ENCODE measurements at regions not wholly inside any gene's neighbourhood (a gene's known extent, or its start where the extent isn't known, plus 50 kb on each side); places are given as distances from the start of the nearest gene placed in this dataset.

- no peak overlapping the region for H3K27ac Mint-ChIP-seq
- H3K4me1 Mint-ChIP-seq = no peaks in the 10 kb centered on the region
- ChIA-PET CTCF (no interaction called here), POLR2A (no interaction called here)
- peaks cover 3% of the 10 kb centered on the region for H3K9me3 Mint-ChIP-seq
- H3K27me3 Mint-ChIP-seq = no peaks in the 10 kb centered on the region
- no peak overlapping the region for H3K4me3 Mint-ChIP-seq
- no peak for DNase-seq
- H3K36me3 Mint-ChIP-seq (ENCODE audit: low read depth) = no peaks in the 10 kb centered on the region
Measured at GRCh38 chr11:92533657-92534335, 309.2 kb downstream of the FAT3 start.

DNA sequence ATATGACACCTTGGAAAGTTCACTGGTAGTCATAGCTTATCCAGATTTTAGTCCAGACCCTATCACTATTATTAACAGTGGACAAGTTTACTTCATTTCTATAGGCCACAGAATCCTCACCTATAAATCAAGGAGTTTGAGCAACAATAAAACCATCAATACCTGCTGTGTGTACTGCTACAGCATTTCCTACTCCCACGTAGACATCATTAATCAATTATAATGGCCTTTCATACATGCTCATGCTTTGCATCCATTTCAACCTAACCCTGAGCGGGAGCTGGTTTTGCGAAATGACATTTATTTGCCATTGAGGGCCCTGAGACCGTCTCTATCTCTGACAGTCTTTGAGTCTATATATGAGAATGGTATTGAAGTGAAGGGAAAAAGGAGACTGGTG lies 312.3 kb downstream of the FAT3 start:
- Mint-ChIP-seq H3K36me3 (ENCODE audit: low read depth) (no peaks in the 10 kb centered on the region), H3K27ac (no peak overlapping the region), H3K9me3 (peaks cover 3% of the 10 kb centered on the region), H3K4me3 (no peak overlapping the region), H3K27me3 (no peaks in the 10 kb centered on the region), H3K4me1 (no peaks in the 10 kb centered on the region)
- ChIA-PET CTCF (no interaction called here), POLR2A (no interaction called here)
- no peak for DNase-seq

DNA sequence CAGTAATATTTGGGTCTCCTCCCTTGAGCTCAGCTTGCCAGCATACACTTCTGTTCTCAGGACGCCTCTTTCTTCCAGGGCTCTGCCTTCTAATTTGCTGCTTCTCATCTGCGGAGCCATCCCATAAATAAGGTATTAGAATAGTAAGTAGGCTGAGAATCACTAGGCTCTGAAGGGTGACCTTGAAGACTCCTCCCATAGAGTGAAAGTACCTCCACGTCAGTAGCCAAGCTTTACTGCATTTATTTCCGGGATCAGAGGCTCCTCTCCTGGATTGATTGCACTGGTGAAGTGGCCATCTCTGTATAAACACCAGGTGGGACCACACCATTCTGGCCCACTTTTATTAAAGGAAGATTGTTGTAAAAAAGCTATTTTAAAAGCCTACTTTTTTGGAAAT lies 315.5 kb downstream of the FAT3 start:
- H3K4me1 Mint-ChIP-seq = no peaks in the 10 kb centered on the region
- CTCF ChIA-PET = no interaction called here
- POLR2A ChIA-PET = no interaction called here
- H3K36me3 Mint-ChIP-seq (ENCODE audit: low read depth) = no peaks in the 10 kb centered on the region
- no peak overlapping the region for H3K27ac Mint-ChIP-seq
- no peak overlapping the region for H3K4me3 Mint-ChIP-seq
- no peak for DNase-seq
- H3K27me3 Mint-ChIP-seq = no peaks in the 10 kb centered on the region
- no peaks in the 10 kb centered on the region for H3K9me3 Mint-ChIP-seq

DNA sequence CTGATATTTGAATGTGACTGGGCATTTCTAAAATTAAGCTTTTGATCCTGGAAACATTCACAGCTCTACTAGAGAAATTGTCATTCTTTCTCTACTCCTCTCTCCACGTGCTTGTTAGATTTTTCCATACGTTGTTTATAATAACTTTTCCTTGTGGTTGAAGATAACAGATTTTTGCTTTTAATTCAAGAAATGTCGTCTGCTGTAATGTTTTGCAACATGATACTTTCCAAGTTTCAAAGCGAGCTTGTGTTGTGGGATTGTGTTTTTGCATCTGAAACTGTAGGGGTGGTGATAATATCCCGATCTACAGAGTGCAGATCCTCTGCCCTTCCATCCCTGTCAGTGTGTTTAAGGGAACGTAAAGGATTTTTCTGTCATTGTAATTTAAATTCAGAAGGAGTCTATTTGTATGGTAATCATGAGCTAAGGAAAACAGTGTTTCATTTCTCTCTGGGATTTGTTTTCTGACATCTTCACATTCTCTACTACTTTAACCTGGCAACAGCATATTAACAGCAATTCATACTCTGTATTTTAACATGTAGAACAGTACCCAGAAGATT lies 321.4 kb downstream of the FAT3 start:
- H3K27me3 Mint-ChIP-seq = no peaks in the 10 kb centered on the region
- CTCF ChIA-PET = no interaction called here
- DNase-seq = no peak
- no peak overlapping the region for H3K4me3 Mint-ChIP-seq
- no peaks in the 10 kb centered on the region for H3K36me3 Mint-ChIP-seq (ENCODE audit: low read depth)
- POLR2A ChIA-PET = no interaction called here
- H3K27ac Mint-ChIP-seq = no peak overlapping the region
- no peaks in the 10 kb centered on the region for H3K4me1 Mint-ChIP-seq
- no peaks in the 10 kb centered on the region for H3K9me3 Mint-ChIP-seq

- Mint-ChIP-seq H3K4me3 (no peak overlapping the region), H3K27me3 (no peaks in the 10 kb centered on the region), H3K36me3 (ENCODE audit: low read depth) (no peaks in the 10 kb centered on the region), H3K9me3 (no peaks in the 10 kb centered on the region), H3K27ac (no peak overlapping the region), H3K4me1 (no peaks in the 10 kb centered on the region)
- no peak for DNase-seq
- CTCF ChIA-PET = no interaction called here
- POLR2A ChIA-PET = no interaction called here
Measured at GRCh38 chr11:92546603-92547002, 322.0 kb downstream of the FAT3 start.

DNA sequence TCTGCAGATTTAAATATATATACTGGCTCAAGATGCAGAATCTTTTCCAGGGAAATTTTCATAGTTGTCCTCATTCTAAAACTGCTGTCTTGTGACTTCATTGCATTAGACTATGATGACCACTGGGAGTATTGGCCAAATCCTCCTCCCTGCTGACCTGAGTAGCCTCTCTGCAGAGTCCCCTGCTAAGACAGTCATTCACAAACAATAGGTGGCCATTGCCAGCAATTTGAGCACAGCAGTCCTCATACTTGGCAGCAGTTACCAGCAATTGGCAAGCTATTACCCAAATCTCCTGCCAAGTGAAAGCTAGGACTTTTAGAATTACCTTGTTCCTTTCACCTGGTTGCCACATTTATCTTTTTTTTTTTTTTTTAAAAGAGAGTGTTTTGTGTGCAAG lies 325.8 kb downstream of the FAT3 start:
- no peaks in the 10 kb centered on the region for H3K27me3 Mint-ChIP-seq
- CTCF ChIA-PET = no interaction called here

GRCh38 chr11:92550871-92551270 lies 326.3 kb downstream of the FAT3 start:
- DNase-seq = no peak
- H3K27ac Mint-ChIP-seq = no peak overlapping the region
- no peaks in the 10 kb centered on the region for H3K4me1 Mint-ChIP-seq
- ChIA-PET POLR2A (no interaction called here), CTCF (no interaction called here)
- no peaks in the 10 kb centered on the region for H3K27me3 Mint-ChIP-seq
- H3K36me3 Mint-ChIP-seq (ENCODE audit: low read depth) = no peaks in the 10 kb centered on the region
- no peak overlapping the region for H3K4me3 Mint-ChIP-seq
- H3K9me3 Mint-ChIP-seq = no peaks in the 10 kb centered on the region

More for the DNA sequence above, 325.8 kb downstream of the FAT3 start:
- H3K9me3 Mint-ChIP-seq = no peaks in the 10 kb centered on the region
- H3K4me3 Mint-ChIP-seq = no peak overlapping the region
- POLR2A ChIA-PET = no interaction called here
- H3K36me3 Mint-ChIP-seq (ENCODE audit: low read depth) = no peaks in the 10 kb centered on the region
- DNase-seq = no peak
- no peak overlapping the region for H3K27ac Mint-ChIP-seq
- H3K4me1 Mint-ChIP-seq = no peaks in the 10 kb centered on the region

DNA sequence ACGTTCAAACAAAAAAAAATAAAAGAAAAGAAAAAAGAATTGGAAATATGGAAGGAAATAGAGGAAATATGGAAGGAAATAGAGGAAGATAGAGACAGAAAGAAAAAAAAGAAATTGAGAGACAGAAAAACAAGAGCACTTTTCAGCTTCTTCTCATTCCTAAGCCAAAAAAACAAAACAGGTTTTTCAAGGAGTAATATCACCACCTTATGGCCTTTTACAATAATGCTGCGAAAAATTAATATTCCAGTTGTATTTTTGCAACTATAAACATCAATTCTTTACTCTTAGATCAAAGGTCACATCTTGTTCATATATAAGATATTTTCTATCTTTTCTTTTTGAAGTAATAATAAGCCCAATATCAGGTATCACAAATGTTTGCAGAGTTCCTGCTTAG lies 328.3 kb downstream of the FAT3 start:
- H3K27me3 Mint-ChIP-seq = no peaks in the 10 kb centered on the region
- no peaks in the 10 kb centered on the region for H3K4me1 Mint-ChIP-seq
- POLR2A ChIA-PET = no interaction called here
- CTCF ChIA-PET = no interaction called here
- no peaks in the 10 kb centered on the region for H3K9me3 Mint-ChIP-seq
- no peaks in the 10 kb centered on the region for H3K36me3 Mint-ChIP-seq (ENCODE audit: low read depth)
- H3K4me3 Mint-ChIP-seq = no peak overlapping the region
- H3K27ac Mint-ChIP-seq = no peak overlapping the region
- no peak for DNase-seq

- CTCF ChIA-PET = no interaction called here
- no peaks in the 10 kb centered on the region for H3K4me1 Mint-ChIP-seq
Measured at GRCh38 chr11:92554688-92555087, 330.1 kb downstream of the FAT3 start.

DNA sequence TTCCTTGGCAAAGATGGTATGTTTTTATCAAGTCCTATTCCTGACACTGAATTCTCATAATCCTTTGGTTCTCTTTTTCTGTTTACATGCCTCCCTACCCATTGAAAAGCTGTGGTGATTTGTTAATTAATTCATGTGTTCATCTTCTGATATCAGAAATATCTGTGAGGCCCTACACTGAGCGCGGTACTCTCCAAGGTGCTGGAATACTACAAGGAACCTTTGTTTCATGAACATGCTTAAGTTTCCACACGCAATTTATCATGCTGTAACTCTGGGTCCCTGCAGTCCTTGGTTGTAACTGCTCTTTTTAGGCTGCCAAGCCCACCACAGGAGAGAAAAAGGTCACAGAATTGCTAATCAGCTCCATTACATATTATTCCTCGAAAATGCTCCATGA lies 331.8 kb downstream of the FAT3 start:
- ChIA-PET POLR2A (no interaction called here), CTCF (no interaction called here)
- H3K27me3 Mint-ChIP-seq = no peaks in the 10 kb centered on the region
- H3K36me3 Mint-ChIP-seq (ENCODE audit: low read depth) = no peaks in the 10 kb centered on the region
- no peaks in the 10 kb centered on the region for H3K9me3 Mint-ChIP-seq
- DNase-seq = no peak
- H3K27ac Mint-ChIP-seq = no peak overlapping the region
- H3K4me3 Mint-ChIP-seq = no peak overlapping the region
- H3K4me1 Mint-ChIP-seq = no peaks in the 10 kb centered on the region

More at GRCh38 chr11:92554688-92555087, 330.1 kb downstream of the FAT3 start:
- Mint-ChIP-seq H3K36me3 (ENCODE audit: low read depth) (no peaks in the 10 kb centered on the region), H3K27me3 (no peaks in the 10 kb centered on the region), H3K9me3 (no peaks in the 10 kb centered on the region), H3K27ac (no peak overlapping the region), H3K4me3 (no peak overlapping the region)
- POLR2A ChIA-PET = no interaction called here
- no peak for DNase-seq

DNA sequence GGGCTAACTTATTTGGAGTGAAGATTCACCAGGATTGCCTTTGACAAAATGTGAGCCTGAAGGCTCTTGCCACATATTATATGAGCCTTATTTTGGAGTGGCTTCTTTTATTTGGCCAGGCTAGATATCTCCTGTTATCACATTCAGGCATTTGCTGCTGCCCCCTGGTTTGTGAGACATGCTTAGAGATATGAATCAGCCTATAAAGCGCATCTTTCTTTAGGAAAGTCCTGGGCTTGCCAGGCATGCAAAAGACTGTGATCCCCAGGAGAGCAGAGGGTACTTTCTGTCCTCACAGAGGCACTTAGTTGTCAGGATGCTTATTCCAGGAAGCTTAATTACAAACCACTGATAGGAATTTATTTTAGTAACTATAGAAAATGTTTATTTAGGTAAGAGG lies 333.3 kb downstream of the FAT3 start:
- POLR2A ChIA-PET = no interaction called here
- Mint-ChIP-seq H3K9me3 (no peaks in the 10 kb centered on the region), H3K27me3 (no peaks in the 10 kb centered on the region), H3K4me1 (no peaks in the 10 kb centered on the region), H3K27ac (no peak overlapping the region), H3K36me3 (ENCODE audit: low read depth) (no peaks in the 10 kb centered on the region), H3K4me3 (no peak overlapping the region)
- DNase-seq = no peak
- CTCF ChIA-PET = interaction anchor here (0.7 kb wide), 1 partner anchor 1363 kb away, joined by 3 read pairs; no protein-coding TSS in a partner anchor

- ChIA-PET POLR2A (no interaction called here), CTCF (interaction anchor here (0.7 kb wide), 1 partner anchor 1363 kb away, joined by 3 read pairs; no protein-coding TSS in a partner anchor)
- H3K27me3 Mint-ChIP-seq = no peaks in the 10 kb centered on the region
Measured at GRCh38 chr11:92558323-92558722, 333.7 kb downstream of the FAT3 start.

DNA sequence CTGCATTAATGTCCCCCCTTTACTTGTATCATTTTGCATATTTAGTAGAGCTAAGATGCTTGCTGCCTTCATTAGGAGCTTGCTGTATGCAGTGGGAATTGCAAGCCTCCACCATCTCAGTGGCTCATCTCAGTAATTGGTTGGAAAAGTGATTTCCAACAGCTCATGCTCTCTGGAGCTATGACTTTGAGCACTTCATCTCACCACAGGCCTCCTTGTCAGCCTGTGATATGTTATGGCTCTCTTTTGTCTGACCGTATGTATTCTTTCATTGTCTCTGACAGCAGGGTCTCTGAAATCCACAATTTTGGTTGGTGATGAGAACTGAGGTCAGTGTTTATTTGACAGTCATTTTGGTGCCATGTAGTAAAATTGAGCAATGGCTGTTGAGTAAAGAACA lies 345.1 kb downstream of the FAT3 start:
- H3K4me1 Mint-ChIP-seq = no peaks in the 10 kb centered on the region
- POLR2A ChIA-PET = no interaction called here
- no peak for DNase-seq
- H3K36me3 Mint-ChIP-seq (ENCODE audit: low read depth) = no peaks in the 10 kb centered on the region
- H3K27me3 Mint-ChIP-seq = no peaks in the 10 kb centered on the region
- CTCF ChIA-PET = no interaction called here
- H3K27ac Mint-ChIP-seq = no peak overlapping the region
- no peak overlapping the region for H3K4me3 Mint-ChIP-seq
- peaks cover 2% of the 10 kb centered on the region for H3K9me3 Mint-ChIP-seq

More at GRCh38 chr11:92558323-92558722, 333.7 kb downstream of the FAT3 start:
- DNase-seq = no peak
- Mint-ChIP-seq H3K9me3 (no peaks in the 10 kb centered on the region), H3K4me3 (no peak overlapping the region), H3K4me1 (no peaks in the 10 kb centered on the region), H3K36me3 (ENCODE audit: low read depth) (no peaks in the 10 kb centered on the region), H3K27ac (no peak overlapping the region)

DNA sequence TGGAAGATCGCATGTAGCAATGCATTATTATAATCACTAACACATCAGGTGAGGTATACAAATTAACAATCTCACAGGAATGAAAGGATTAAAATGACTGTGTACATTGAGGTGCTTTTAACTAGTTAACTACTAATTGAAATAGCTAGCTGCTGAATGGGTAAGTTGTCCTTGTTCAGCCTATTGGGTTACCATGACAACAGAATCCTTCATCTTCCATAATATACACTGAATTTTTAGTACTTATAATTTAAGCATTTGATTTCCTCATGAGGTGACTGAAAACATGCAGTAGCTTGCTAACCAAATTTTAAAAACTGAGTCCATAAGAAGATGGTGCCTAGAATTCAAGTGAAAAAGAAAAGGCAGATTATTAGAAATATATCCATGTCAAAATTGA lies 347.9 kb downstream of the FAT3 start:
- no peak for DNase-seq
- H3K27me3 Mint-ChIP-seq = no peaks in the 10 kb centered on the region
- H3K4me1 Mint-ChIP-seq = no peaks in the 10 kb centered on the region
- CTCF ChIA-PET = no interaction called here
- H3K36me3 Mint-ChIP-seq (ENCODE audit: low read depth) = no peaks in the 10 kb centered on the region
- no peak overlapping the region for H3K27ac Mint-ChIP-seq
- no peak overlapping the region for H3K4me3 Mint-ChIP-seq
- peaks cover 2% of the 10 kb centered on the region for H3K9me3 Mint-ChIP-seq
- POLR2A ChIA-PET = no interaction called here
